GM18508 (cell line): ENCODE measurements at regions not wholly inside any gene's neighbourhood (a gene's known extent, or its start where the extent isn't known, plus 50 kb on each side); places are given as distances from the start of the nearest gene placed in this dataset.
"Not testable (repeated sequence)": the region's sequence is repeated elsewhere in the genome, so short reads cannot be mapped to it uniquely, and the experiment has no call there.

Source experiments
- ATAC-seq: cut with Tn5 transposase; IDR thresholded peaks from one replicate; pipeline ENCODE4 v1.9.1; 2021; ENCODE audit warnings: moderate number of reproducible peaks; ENCODE audit not compliant: insufficient read depth, unreplicated experiment

DNA sequence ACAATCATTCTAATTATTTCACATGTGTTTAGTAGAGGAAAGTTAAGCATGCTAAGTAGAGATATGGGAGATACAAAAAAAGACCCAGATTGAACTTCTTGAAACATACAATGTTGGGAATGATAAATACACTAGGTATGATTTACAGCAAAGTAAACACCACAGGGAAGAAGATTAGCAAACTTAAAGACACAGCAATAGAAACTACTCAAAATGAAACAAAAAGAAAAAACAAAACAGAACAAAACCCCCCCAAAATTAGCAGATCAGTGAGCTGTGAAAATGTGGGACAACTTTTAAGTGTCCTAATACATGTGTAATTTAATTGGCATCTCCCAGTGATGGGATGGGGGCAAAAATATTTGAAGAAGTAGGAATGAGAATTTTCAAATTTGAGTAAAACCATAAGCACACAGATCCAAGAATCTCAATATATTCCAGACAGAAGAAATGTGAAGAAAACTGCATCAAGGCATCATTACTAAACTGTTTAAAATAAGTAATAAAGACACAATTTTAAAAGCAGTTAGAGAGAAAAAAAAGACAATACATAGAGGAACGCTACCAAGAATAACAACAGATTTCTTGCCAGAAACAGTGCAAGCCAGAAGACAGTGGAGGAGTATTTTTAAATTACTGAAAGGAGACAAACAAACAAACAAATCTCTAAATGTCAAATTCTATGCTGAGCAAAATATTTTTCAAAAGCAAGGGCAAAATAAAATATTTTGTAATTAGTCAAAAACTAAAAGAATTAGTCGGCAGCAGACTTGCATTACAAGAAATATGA, 473.7 kb downstream of the QKI start:
- ATAC-seq, result no peak

DNA sequence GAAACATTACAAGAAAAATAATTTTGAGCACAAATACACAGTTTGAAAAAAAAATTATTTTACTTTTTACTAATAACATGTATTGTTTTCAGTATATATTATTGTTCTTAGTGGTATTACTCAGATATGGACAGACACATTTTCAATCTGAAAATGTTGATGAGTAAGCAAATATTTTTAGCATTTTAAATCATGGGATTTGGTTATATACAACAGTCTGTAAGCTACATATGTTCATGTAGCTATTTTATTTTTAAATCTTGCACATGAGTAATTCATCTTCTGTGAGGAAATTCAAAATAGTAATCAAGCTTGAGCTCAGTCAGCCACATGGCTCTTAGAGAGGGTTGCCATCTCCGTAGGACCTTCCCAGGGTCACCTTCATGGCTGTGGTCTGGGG, 471.9 kb downstream of the QKI start:
- no peak for ATAC-seq

- no peak for ATAC-seq
Observed at GRCh38 chr6:163883984-163884383, 469.5 kb downstream of the QKI start.

DNA sequence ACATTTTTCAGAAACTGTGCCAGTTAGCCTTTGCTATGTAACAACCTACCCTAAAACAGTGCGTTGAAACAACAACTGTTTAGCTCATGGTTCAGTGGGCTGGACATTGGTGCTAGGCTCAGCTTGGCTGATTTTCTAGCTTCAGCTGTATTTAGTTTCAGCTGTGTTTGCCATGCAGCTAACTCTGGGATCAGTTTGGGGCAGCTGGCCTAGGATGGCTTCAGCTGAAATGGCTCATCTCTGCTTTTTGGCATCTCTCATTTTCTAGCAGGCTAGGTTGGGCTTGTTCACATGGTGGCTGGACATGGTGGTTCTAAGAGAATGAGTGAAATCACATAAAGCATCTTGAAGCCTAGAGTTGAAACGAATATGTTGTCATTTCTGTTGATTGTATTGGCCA, 464.2 kb downstream of the QKI start:
- ATAC-seq, result no peak

DNA sequence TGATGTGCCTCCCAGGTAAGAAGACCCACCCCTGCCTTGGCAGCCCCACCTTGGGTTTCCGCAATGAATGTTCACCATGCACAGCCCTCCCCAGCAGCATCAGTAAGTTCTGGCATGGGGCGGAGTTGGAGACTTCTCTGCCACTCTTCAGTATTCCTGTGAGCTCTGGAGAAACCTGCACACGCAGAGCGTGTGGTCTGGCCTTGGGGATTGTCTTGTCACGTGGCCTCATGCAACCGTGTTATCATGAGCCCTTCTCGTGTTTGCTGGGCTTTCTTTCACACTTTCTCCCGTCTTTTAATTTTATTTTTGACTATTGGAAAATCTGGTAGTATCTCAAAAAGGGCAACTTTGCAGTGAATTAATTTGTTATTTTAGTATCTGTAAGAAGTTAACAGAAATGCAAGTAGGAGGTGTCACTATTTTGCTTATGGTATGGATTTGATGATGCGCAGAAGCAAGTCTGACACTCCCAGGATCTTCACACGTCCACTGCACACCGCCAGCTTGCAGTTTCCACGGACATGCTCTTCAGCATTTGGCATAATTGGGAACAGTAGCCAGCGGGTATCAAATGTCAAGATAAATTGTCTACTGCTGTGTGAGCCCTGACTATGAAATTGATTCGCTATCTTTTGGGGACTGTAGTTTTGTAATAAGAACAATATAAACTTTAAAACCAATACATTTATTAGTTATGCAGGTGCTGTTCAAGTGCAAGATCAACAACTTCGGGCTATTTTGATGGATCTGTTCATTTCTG, 463.5 kb downstream of the QKI start:
- ATAC-seq, result no peak

GRCh38 chr6:163876391-163876790, 461.9 kb downstream of the QKI start:
- no peak for ATAC-seq

GRCh38 chr6:163874784-163875183, 460.3 kb downstream of the QKI start:
- ATAC-seq, result no peak

DNA sequence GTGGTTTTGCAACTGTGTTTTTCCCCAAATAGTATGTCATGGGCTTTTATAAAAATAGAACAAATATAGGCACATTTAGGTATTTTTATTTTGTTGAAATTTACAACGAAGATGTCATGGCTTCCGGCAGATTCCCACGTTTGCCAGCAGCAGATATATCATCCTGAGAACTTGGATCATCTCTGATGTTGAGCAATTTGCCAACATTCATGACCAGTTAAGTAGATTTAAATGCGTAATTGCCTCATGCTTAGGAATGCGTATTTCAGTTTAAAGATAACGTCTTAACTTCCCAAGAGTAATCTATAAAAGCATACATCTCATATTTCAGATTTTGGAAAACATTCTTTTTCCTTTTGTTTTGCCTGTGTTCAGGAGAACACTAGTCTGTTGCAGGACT, 457.8 kb downstream of the QKI start:
- no peak for ATAC-seq

- no peak for ATAC-seq
Observed at GRCh38 chr6:163871616-163872015, 457.1 kb downstream of the QKI start.

- ATAC-seq, result no peak
Observed at GRCh38 chr6:163867518-163868292, 453.2 kb downstream of the QKI start.

DNA sequence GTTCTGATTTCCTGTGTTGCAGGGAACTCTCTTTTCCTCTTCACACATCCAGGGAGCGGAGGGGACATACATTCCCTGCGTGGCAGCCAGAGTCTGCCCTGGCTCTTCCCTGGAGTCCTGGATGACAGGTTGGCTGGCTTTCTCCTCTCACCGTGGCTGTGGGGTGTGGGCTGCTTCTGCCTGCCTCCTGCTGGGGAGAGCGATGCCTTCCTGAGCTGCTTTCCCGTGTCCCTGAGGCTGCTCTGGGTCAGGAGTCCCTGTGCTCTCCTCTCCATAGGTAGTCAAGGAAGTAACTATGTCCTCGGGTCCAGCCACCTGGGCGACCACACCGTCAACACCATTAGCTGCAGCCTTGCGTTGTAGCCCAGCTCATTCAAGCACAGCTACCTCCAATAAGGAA, 451.7 kb downstream of the QKI start:
- ATAC-seq, result no peak

DNA sequence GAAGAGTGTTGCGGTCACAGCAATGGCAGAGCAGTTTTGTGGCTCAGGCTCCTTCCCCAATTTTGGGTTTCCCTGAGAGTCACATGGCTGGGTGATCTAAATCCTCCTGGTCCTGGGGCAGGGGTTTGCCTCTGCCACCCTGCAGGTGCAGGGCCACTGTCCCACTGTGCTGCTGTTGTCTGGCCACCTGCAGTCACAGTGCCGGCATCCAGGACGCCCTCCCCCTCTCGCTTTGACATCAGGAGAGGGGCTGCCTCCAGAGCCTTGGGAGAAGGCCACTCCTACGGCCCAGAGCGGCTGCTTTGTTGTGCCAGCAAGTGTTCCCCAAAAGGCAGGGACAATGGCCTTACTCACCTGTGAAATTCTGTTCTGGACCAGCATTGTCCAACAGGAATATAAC, 449.0 kb downstream of the QKI start:
- no peak for ATAC-seq

DNA sequence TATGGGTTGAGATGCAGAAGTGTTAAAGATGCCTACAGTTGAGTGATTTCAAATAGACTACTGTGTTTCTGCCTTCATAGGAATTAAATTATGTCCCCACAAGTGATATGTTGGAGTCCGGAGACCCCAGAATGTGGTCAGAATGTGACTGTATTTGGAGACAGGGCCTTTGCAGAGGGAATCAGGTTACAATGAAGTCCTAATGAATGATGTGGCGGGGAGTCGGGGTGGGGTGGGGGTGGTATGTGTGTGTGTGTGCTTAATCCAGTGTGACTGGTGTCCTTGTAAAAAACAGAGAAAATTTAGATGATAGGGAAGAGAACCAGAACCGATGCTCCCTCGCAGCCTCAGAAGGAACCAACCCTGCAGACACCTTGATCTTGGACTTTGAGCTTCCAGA, 448.2 kb downstream of the QKI start:
- ATAC-seq, result no peak

GRCh38 chr6:163861627-163862026, 447.1 kb downstream of the QKI start:
- no peak for ATAC-seq

- ATAC-seq, result no peak
Observed at GRCh38 chr6:163860287-163861081, 446.0 kb downstream of the QKI start.

DNA sequence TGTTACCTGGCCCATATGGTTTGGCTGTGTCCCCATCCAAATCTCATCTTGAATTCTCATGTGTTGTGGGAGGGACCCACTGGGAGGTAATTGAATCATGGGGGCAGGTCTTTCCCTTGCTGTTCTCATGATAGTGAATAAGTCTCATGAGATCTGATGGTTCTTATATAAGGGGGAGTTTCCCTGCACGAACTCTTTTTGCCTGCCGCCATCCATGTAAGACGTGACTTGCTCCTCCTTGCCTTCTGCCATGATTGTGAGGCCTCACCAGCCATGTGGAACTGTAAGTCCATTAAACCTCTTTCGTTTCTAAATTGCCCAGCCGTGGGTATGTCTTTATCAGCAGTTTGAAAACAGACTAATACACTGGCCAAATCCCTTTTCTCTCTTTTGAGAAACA, 444.4 kb downstream of the QKI start:
- not testable (repeated sequence) for ATAC-seq

DNA sequence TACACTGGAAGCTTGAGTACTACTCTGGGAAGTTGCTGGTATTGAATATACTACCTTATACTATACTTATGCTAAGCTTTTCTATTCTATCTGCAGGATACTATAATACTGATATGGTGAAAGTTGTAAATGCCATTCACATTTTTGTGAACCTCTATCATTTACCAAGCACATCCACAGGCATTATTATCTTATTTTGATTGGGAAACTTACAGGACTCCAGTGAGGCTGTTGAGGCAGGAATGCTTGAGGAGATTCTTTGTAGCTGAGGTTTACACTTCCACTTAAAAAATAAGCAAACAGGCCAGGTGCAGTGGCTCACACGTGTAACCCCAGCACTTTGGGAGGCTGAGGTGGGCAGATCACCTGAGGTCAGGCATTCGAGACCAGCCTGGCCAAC, 442.9 kb downstream of the QKI start:
- ATAC-seq, result no peak

GRCh38 chr6:163850874-163851273, 436.4 kb downstream of the QKI start:
- ATAC-seq, result no peak

DNA sequence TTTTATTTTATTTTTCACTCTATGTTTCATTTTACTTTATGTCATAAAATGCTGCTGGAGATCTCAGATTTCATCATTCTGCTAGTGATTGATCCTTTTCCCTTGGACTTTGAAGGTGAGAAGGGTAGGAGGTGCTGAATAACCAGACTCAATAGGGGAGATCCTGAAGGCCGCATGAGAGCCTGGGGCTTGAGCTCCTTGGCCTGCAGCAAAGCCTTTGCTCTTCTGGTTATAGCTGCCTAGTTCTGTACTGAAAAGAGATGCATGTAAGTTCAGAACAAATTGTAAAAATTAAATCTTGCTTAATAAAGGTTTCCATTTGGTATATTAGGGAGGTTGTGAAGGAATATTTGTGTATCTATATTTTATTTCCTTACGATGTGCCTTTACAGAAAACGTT, 430.2 kb downstream of the QKI start:
- no peak for ATAC-seq

GRCh38 chr6:163844357-163844756, 429.8 kb downstream of the QKI start:
- ATAC-seq, result no peak
